ENCODE measurements at regions not wholly inside any gene's neighbourhood (a gene's known extent, or its start where the extent isn't known, plus 50 kb on each side); places are given as distances from the start of the nearest gene placed in this dataset.

- no peak for DNase-seq (ENCODE audit: low spot score)
These were observed 103.1 kb downstream of the UCHL1 start for GRCh38 chr4:41359836-41360213.

DNA sequence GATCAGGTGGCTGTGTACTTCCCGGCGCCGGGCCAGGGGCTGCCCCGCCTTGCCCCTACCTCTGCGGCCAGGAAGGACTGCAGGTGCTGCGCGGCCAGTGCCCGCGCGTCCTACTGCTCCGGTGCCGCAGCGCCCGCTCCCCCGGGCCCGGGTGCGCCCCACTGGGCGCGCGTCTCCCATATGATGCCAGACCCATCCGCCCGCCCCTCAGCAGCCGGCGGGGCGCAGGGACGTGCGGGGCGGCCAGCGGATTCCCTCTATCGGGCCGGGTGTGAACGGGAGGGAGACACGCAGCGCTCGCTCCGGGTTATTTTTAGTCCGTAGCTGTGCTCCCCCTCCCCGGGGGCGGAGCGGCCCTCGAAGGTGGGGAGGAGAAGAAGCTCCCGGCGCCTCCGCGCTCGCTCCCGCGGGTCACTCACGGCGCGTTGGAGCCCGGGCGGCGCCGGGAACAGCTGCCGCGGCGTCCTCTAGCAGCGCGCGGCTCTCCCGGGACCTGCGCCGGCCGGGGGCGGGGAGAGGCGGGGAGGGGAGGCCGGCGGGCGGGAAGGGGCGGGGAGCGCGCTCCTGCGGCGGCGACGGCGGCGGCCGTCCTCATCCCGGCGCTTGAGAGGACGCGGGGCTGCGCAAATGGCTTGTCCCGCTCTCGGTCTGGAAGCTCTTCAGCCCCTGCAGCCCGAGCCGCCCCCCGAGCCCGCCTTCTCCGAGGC is 103.6 kb downstream of the UCHL1 start:
- DNase-seq (ENCODE audit: low spot score), result peak; percentile 76

GRCh38 chr4:41360921-41361793 is 104.4 kb downstream of the UCHL1 start:
- peak; percentile 64 for DNase-seq (ENCODE audit: low spot score)

DNA sequence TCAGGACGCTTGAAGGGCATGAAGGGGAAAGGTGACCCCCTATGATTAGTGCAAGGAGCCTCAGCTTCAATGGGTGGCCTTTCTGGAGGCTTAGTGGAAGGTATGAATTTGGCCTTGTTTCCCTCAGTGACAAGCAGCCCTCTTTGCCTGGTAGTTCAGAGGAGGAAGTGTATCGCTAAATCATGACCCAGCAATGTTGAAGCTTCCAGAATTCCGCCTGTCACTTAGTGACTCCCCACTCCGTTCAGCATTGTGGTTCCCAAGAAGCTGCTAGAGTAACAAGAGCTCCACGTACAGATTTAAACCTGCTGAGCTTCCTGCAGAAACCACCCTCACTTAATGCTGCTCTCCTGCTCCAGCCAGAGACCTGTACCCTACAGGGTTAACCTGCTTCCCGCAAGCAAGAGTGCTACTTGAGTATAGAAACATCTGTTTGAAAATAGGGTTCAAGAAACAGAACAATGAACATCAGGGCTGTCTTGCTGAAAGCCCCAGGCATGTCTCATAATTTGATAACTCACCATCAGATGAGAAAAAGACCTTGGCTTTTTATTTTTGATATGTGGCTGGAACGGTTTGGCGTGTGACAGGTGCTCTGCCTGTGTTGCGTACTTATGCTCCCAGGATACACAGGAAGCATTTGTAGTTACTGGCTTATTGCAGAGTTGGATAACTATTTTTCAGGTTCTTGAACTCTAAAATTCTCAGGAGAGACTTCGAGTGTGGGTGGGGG is 105.2 kb downstream of the UCHL1 start:
- peak; percentile 75 for DNase-seq (ENCODE audit: low spot score)

GRCh38 chr4:41362621-41363383 is 106.1 kb downstream of the UCHL1 start:
- no peak for DNase-seq (ENCODE audit: low spot score)

- DNase-seq (ENCODE audit: low spot score), result peak; percentile 85
These were observed 106.8 kb downstream of the UCHL1 start for GRCh38 chr4:41363384-41363981.

- no peak for DNase-seq (ENCODE audit: low spot score)
These were observed 108.1 kb downstream of the UCHL1 start for GRCh38 chr4:41364876-41365275.

- no peak for DNase-seq (ENCODE audit: low spot score)
These were observed 109.0 kb downstream of the UCHL1 start for GRCh38 chr4:41365681-41366080.

DNA sequence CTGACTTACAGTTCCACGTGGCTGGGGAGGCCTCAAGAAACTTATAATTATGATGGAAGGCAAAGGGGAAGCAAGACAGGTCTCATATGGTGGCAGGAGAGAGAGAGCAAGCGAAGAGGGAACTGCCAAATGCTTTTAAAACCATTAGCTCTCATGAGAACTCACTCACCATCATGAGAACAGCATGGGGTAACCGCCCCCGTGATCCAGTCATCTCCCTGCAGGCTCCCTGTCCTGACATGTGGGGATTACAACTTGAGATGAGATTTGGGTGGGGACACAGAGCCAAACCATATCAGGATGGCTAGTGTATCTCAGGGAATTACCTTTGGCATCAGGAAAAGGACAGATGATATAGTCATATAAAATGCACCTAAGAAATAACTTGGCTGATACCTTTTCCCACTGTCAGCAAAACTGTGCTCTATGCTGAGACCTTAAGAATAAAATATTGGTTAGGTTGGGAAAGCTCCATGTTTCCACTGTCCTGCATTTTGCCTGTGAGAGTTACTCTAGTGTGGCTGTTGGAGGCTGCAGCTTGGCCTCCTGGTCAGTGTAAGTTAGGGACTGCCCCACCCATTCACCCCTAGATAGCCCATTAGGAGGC is 110.3 kb downstream of the UCHL1 start:
- DNase-seq (ENCODE audit: low spot score), result no peak

- DNase-seq (ENCODE audit: low spot score), result peak; percentile 88
These were observed 113.0 kb downstream of the UCHL1 start for GRCh38 chr4:41369680-41370079.

DNA sequence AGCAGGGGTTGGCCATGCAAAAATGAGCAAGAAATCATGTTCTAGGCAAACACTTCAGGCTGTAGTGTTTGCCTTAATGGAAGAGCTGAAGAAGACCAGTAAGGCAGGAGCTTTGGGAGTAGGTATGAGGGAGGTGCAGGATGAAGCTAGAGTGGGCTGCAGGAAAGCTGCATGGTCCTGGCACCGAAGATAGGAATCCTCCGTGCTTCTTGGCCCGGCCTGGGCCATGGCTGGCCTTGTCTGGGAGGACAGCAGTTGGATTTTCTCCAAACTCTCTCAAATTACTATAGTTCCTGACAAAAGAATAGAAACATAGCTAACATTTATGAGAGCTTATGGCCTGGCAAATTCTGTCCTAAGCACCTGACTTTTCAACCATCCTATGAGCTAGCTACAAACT is 116.5 kb downstream of the UCHL1 start:
- DNase-seq (ENCODE audit: low spot score), result no peak

GRCh38 chr4:41374490-41374889 is 117.8 kb downstream of the UCHL1 start:
- no peak for DNase-seq (ENCODE audit: low spot score)

DNA sequence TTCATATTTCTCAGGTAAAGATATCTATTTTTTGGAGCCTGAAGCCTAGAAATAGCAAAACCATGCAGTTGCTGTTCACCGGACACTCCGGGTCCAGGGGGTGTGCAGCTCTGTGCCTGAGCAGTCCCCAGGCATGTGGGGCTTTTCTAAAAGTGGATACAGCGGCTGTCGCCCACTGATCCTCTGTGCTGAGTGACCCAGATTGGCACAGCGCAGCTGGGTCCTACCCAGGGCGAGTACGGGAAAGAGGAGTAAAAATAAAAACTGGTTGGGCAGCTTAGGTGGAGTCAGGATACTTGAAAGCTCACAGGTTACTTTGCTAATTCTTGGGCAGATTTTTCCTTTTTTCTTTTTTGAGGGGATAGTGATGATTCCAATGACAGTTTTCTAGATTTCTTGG is 118.8 kb downstream of the UCHL1 start:
- peak; percentile 34 for DNase-seq (ENCODE audit: low spot score)

- DNase-seq (ENCODE audit: low spot score), result no peak
These were observed 120.5 kb downstream of the UCHL1 start for GRCh38 chr4:41377196-41377595.

DNA sequence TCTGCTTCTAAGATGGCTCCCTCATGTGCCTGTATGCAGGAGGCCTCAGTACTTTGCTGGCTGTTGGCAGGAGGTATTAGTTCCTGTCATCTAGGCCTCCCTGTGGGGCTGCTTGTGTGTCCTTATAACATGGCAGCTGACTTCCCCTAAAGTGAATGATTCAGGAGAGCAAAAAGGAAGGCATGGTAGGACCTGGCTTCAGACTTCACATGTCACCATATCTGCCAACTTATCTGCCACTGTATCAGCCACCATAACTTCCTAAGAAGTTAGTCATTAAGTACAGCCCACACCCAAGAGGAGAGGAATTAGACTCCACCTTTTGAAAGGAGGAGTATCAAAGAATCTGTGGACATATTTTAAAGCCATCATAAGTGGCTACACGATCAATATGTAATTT is 122.5 kb downstream of the UCHL1 start:
- DNase-seq (ENCODE audit: low spot score), result no peak

DNA sequence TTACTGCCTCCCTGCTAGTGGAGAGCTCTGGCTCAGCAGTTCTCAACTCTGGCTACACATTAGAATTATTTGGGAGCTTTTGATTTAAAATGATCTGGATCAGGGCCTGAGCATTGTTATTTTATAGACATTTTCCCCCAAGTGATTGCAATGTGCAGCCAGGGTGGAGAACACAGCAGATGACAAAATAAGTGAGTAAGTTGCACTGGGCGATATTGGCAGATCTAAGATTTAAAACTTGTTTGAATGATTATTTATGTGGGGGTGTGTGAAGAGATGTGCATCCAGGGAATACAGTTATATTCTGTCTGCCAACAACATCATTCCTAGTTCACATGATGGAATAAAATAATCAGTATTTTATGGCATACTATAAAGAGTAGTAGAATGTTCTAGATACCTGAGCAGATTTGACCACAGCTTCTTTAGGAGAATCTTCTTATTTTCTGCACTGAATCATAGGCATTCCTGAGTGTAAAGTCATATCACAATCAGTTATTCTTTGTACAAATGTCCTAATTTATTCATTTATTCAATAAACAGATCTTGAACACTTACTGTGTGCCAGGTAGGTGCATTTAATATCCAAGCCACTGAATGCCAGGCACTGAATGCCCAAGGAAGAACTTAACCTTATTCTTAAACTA is 123.9 kb downstream of the UCHL1 start:
- DNase-seq (ENCODE audit: low spot score), result peak; percentile 54

DNA sequence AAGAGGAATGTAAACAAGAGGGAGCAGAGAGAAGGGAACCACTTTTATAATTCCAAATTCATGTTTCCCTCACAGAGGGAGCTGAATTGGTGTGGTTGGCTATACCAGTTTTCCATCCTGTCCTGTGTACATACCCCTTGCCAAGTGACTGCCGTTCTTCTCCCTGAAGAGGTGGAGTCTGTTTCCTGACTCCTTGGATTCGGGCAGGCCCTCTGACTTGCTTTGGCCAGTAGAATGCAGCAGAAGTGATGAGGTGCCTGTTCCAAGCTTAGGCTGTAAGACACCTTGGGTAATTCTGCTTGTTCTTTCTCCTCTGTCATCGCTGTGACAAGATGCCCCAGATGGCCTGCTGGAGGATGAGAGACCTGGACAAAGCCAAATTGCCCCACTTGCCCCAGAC is 124.7 kb downstream of the UCHL1 start:
- DNase-seq (ENCODE audit: low spot score), result no peak

GRCh38 chr4:41384992-41385391 is 128.3 kb downstream of the UCHL1 start:
- no peak for DNase-seq (ENCODE audit: low spot score)

GRCh38 chr4:41385481-41385880 is 128.8 kb downstream of the UCHL1 start:
- DNase-seq (ENCODE audit: low spot score), result no peak

DNA sequence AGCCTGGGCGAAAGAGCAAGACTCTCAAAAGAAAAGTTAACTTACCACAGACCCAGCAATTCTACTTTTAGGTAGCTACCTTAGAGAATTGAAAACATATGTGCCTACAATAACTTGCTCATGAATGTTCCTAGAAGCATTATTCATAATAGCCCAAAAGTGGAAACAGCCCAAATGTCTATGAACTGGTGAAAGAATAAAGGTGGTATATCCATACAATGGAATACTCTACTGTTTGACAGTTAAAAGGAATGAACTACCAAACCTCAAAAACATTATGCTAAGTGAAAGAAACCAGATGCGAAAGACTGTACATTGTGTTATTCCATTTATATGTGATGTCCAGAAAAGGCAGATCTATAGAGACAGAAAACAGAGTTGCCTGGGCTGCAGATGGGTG is 131.4 kb downstream of the UCHL1 start:
- no peak for DNase-seq (ENCODE audit: low spot score)

GRCh38 chr4:41389356-41389755 is 132.6 kb downstream of the UCHL1 start:
- no peak for DNase-seq (ENCODE audit: low spot score)
